ENCODE measurements at regions not wholly inside any gene's neighbourhood (a gene's known extent, or its start where the extent isn't known, plus 50 kb on each side); places are given as distances from the start of the nearest gene placed in this dataset.
A peak's percentile ranks its signal among the peaks of the same experiment; 100 is the strongest.

GRCh38 chr10:8128511-8128910, 74.0 kb downstream of the GATA3 start:
- Histone ChIP-seq H3K9me3 (0 out of 2 replicates have a peak, but pooled peaks cover 4% of the 10 kb centered on the region), H3K27me3 (no peaks in the 10 kb centered on the region), H3K4me3 (no peak overlapping the region), H3K36me3 (no peaks in the 10 kb centered on the region)
- no peak for DNase-seq

GRCh38 chr10:8129438-8129837, 75.0 kb downstream of the GATA3 start:
- Histone ChIP-seq H3K27me3 (no peaks in the 10 kb centered on the region), H3K9me3 (0 out of 2 replicates have a peak, but pooled peaks cover 4% of the 10 kb centered on the region), H3K36me3 (no peaks in the 10 kb centered on the region), H3K4me3 (no peak overlapping the region)
- DNase-seq: no peak

GRCh38 chr10:8130973-8131911, 76.8 kb downstream of the GATA3 start:
- DNase-seq: peak; percentile 52
- H3K27me3 ChIP-seq: no peaks in the 10 kb centered on the region
- no peaks in the 10 kb centered on the region for H3K36me3 ChIP-seq
- H3K9me3 ChIP-seq: 0 out of 2 replicates have a peak, but pooled peaks cover 4% of the 10 kb centered on the region
- no peak overlapping the region for H3K4me3 ChIP-seq

GRCh38 chr10:8133146-8133545, 78.7 kb downstream of the GATA3 start:
- Histone ChIP-seq H3K9me3 (0 out of 2 replicates have a peak, but pooled peaks cover 4% of the 10 kb centered on the region), H3K4me3 (no peak overlapping the region), H3K27me3 (no peaks in the 10 kb centered on the region), H3K36me3 (no peaks in the 10 kb centered on the region)
- no peak for DNase-seq

- Histone ChIP-seq H3K4me3 (no peak overlapping the region), H3K36me3 (no peaks in the 10 kb centered on the region), H3K9me3 (no peaks in the 10 kb centered on the region), H3K27me3 (no peaks in the 10 kb centered on the region)
- no peak for DNase-seq
Observed at GRCh38 chr10:8136736-8137135, 82.2 kb downstream of the GATA3 start.

GRCh38 chr10:8137272-8137681, 82.8 kb downstream of the GATA3 start:
- no peak for DNase-seq
- H3K27me3 ChIP-seq: no peaks in the 10 kb centered on the region
- H3K4me3 ChIP-seq: no peak overlapping the region
- H3K9me3 ChIP-seq: no peaks in the 10 kb centered on the region
- H3K36me3 ChIP-seq: no peaks in the 10 kb centered on the region

- no peak overlapping the region for H3K4me3 ChIP-seq
- H3K27me3 ChIP-seq: no peaks in the 10 kb centered on the region
- H3K36me3 ChIP-seq: no peaks in the 10 kb centered on the region
- no peak for DNase-seq
- H3K9me3 ChIP-seq: no peaks in the 10 kb centered on the region
Observed at GRCh38 chr10:8137726-8138125, 83.2 kb downstream of the GATA3 start.

GRCh38 chr10:8138471-8138870, 84.0 kb downstream of the GATA3 start:
- no peaks in the 10 kb centered on the region for H3K9me3 ChIP-seq
- no peak overlapping the region for H3K4me3 ChIP-seq
- DNase-seq: no peak
- H3K27me3 ChIP-seq: no peaks in the 10 kb centered on the region
- H3K36me3 ChIP-seq: no peaks in the 10 kb centered on the region

GRCh38 chr10:8144496-8144895, 90.0 kb downstream of the GATA3 start:
- Histone ChIP-seq H3K36me3 (no peaks in the 10 kb centered on the region), H3K27me3 (no peaks in the 10 kb centered on the region), H3K9me3 (no peaks in the 10 kb centered on the region), H3K4me3 (no peak overlapping the region)
- no peak for DNase-seq

- no peak overlapping the region for H3K4me3 ChIP-seq
- DNase-seq: no peak
- H3K9me3 ChIP-seq: no peaks in the 10 kb centered on the region
- H3K36me3 ChIP-seq: no peaks in the 10 kb centered on the region
- H3K27me3 ChIP-seq: no peaks in the 10 kb centered on the region
Observed at GRCh38 chr10:8146650-8147049, 92.2 kb downstream of the GATA3 start.

GRCh38 chr10:8149991-8150390, 95.5 kb downstream of the GATA3 start:
- no peak overlapping the region for H3K4me3 ChIP-seq
- no peak for DNase-seq
- H3K36me3 ChIP-seq: no peaks in the 10 kb centered on the region
- no peaks in the 10 kb centered on the region for H3K9me3 ChIP-seq
- H3K27me3 ChIP-seq: no peaks in the 10 kb centered on the region

GRCh38 chr10:8150401-8150905, 96.0 kb downstream of the GATA3 start:
- DNase-seq: peak; percentile 38
- H3K36me3 ChIP-seq: no peaks in the 10 kb centered on the region
- H3K4me3 ChIP-seq: no peak overlapping the region
- H3K27me3 ChIP-seq: no peaks in the 10 kb centered on the region
- no peaks in the 10 kb centered on the region for H3K9me3 ChIP-seq

GRCh38 chr10:8151086-8151485, 96.6 kb downstream of the GATA3 start:
- Histone ChIP-seq H3K27me3 (no peaks in the 10 kb centered on the region), H3K36me3 (no peaks in the 10 kb centered on the region), H3K9me3 (no peaks in the 10 kb centered on the region), H3K4me3 (no peak overlapping the region)
- no peak for DNase-seq

GRCh38 chr10:8156918-8157317, 102.4 kb downstream of the GATA3 start:
- no peaks in the 10 kb centered on the region for H3K36me3 ChIP-seq
- DNase-seq: no peak
- H3K4me3 ChIP-seq: no peak overlapping the region
- no peaks in the 10 kb centered on the region for H3K9me3 ChIP-seq
- no peaks in the 10 kb centered on the region for H3K27me3 ChIP-seq

- Histone ChIP-seq H3K4me3 (no peak overlapping the region), H3K9me3 (no peaks in the 10 kb centered on the region), H3K36me3 (no peaks in the 10 kb centered on the region), H3K27me3 (no peaks in the 10 kb centered on the region)
- peak; percentile 91 for DNase-seq
Observed at GRCh38 chr10:8158193-8159071, 103.9 kb downstream of the GATA3 start.

GRCh38 chr10:8159341-8160165, 105.1 kb downstream of the GATA3 start:
- Histone ChIP-seq H3K9me3 (no peaks in the 10 kb centered on the region), H3K4me3 (no peak overlapping the region)
- peak; percentile 45 for DNase-seq

More at GRCh38 chr10:8159341-8160165, 105.1 kb downstream of the GATA3 start:
- no peaks in the 10 kb centered on the region for H3K36me3 ChIP-seq
- no peaks in the 10 kb centered on the region for H3K27me3 ChIP-seq
